PC-3 (cell line): ENCODE measurements at regions not wholly inside any gene's neighbourhood (a gene's known extent, or its start where the extent isn't known, plus 50 kb on each side); places are given as distances from the start of the nearest gene placed in this dataset.

Experiments
- EZH2phosphoT487 ChIP-seq: fragments of 300-600 bp; sonication (generic); IDR thresholded peaks from 2 replicates; pipeline ENCODE4 v1.6.1; 2018; ENCODE audit warnings: mild to moderate bottlenecking, antibody characterized with exemption, low read length, borderline replicate concordance
- TF ChIP-seq, protein P1 (sequence below): fragments of 300-600 bp; sonication (generic); conservative IDR thresholded peaks from 2 replicates; pipeline ENCODE4 v1.5.1; 2017; ENCODE audit warnings: antibody characterized with exemption, low read depth, mild to moderate bottlenecking, low read length

- TF ChIP-seq, protein P1, sequence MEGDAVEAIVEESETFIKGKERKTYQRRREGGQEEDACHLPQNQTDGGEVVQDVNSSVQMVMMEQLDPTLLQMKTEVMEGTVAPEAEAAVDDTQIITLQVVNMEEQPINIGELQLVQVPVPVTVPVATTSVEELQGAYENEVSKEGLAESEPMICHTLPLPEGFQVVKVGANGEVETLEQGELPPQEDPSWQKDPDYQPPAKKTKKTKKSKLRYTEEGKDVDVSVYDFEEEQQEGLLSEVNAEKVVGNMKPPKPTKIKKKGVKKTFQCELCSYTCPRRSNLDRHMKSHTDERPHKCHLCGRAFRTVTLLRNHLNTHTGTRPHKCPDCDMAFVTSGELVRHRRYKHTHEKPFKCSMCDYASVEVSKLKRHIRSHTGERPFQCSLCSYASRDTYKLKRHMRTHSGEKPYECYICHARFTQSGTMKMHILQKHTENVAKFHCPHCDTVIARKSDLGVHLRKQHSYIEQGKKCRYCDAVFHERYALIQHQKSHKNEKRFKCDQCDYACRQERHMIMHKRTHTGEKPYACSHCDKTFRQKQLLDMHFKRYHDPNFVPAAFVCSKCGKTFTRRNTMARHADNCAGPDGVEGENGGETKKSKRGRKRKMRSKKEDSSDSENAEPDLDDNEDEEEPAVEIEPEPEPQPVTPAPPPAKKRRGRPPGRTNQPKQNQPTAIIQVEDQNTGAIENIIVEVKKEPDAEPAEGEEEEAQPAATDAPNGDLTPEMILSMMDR = no peak
- no peak for TF ChIP-seq EZH2phosphoT487
Measured at GRCh38 chr6:81480139-81480538, 272.3 kb downstream of the TENT5A start.
